Coronary artery (tissue), 2 donors: ENCODE measurements at regions not wholly inside any gene's neighbourhood (a gene's known extent, or its start where the extent isn't known, plus 50 kb on each side); places are given as distances from the start of the nearest gene placed in this dataset.
"Not testable (repeated sequence)": the region's sequence is repeated elsewhere in the genome, so short reads cannot be mapped to it uniquely, and the experiment has no call there.

ENCODE experiments used
- DNase-seq: peaks from one replicate; pipeline ENCODE4 v3.0.0-alpha.2; 2017; ENCODE audit warnings: low spot score
- H3K27ac ChIP-seq, 2 donors: fragments of 200-600 bp; sonication (generic); one replicate each; pipeline ENCODE4 v1.5.1; 2016 to 2019
- H3K4me3 ChIP-seq: fragments of 200-600 bp; sonication (generic); 2 replicates; pipeline ENCODE4 v1.5.1; 2016; ENCODE audit warnings: mild to moderate bottlenecking, moderate library complexity
- CTCF ChIP-seq: fragments of 200-600 bp; sonication (generic); IDR thresholded peaks from one replicate; pipeline ENCODE4 v1.5.1; 2019; ENCODE audit warnings: antibody characterized with exemption

- no peak overlapping the region for H3K4me3 ChIP-seq
- TF ChIP-seq CTCF, result no peak
- no peak for DNase-seq
- H3K27ac ChIP-seq, result no peak overlapping the region
Measured at GRCh38 chr11:88061111-88061510, 114.1 kb downstream of the RAB38 start.

- no peak overlapping the region for H3K4me3 ChIP-seq
- no peak for DNase-seq
- no peak for TF ChIP-seq CTCF
- H3K27ac ChIP-seq, result no peak overlapping the region
Measured at GRCh38 chr11:88059326-88059725, 115.9 kb downstream of the RAB38 start.

GRCh38 chr11:88051396-88051795 lies 123.8 kb downstream of the RAB38 start:
- no peak for TF ChIP-seq CTCF
- no peak for DNase-seq
- no peak overlapping the region for H3K4me3 ChIP-seq
- H3K27ac ChIP-seq, result no peak overlapping the region

GRCh38 chr11:88050247-88050646 lies 125.0 kb downstream of the RAB38 start:
- H3K27ac ChIP-seq, result no peak overlapping the region
- no peak for TF ChIP-seq CTCF
- H3K4me3 ChIP-seq, result no peak overlapping the region
- DNase-seq, result no peak

- DNase-seq, H3K27ac ChIP-seq, H3K4me3 ChIP-seq: not testable (repeated sequence)
Measured at GRCh38 chr11:88045288-88045687, 130.0 kb downstream of the RAB38 start.

GRCh38 chr11:88044658-88045057 lies 130.6 kb downstream of the RAB38 start:
- not testable (repeated sequence) for H3K4me3 ChIP-seq, H3K27ac ChIP-seq, DNase-seq

- TF ChIP-seq CTCF, result no peak
- H3K4me3 ChIP-seq, result no peak overlapping the region
- DNase-seq, result no peak
- H3K27ac ChIP-seq, result no peak overlapping the region
Measured at GRCh38 chr11:88043149-88043548, 132.1 kb downstream of the RAB38 start.

- Histone ChIP-seq H3K4me3 (no peak overlapping the region), H3K27ac (no peak overlapping the region)
- TF ChIP-seq CTCF, result no peak
- DNase-seq, result no peak
Measured at GRCh38 chr11:88042647-88043046, 132.6 kb downstream of the RAB38 start.
